HepG2 (cell line): ENCODE measurements at regions not wholly inside any gene's neighbourhood (a gene's known extent, or its start where the extent isn't known, plus 50 kb on each side); places are given as distances from the start of the nearest gene placed in this dataset.
A peak's percentile ranks its signal among the peaks of the same experiment; 100 is the strongest.

Experiments used
- ETV5 ChIP-seq: IDR thresholded peaks from 2 replicates; pipeline ENCODE4 v1.6.1; 2018; ENCODE audit warnings: missing biosample characterization, missing genetic modification reagents, inconsistent platforms, borderline replicate concordance
- JUN ChIP-seq: sonication (generic); formaldehyde crosslinking; IDR thresholded peaks from 2 replicates; pipeline ENCODE4 v1.4.0; 2020; ENCODE audit warnings: mild to moderate bottlenecking, missing genetic modification reagents
- KDM5B ChIP-seq: sonication (generic); formaldehyde crosslinking; IDR thresholded peaks from 2 replicates; pipeline ENCODE4 v1.4.0; 2020; ENCODE audit warnings: missing genetic modification reagents, mild to moderate bottlenecking, borderline replicate concordance
- POLR2AphosphoS5 ChIP-seq: IDR thresholded peaks from 2 replicates; pipeline ENCODE4 v1.6.1; 2012; ENCODE audit warnings: low read depth, low read length
- SMAD1 ChIP-seq: sonication (generic); formaldehyde crosslinking; IDR thresholded peaks from 2 replicates; pipeline ENCODE4 v1.4.0; 2020; ENCODE audit warnings: missing genetic modification reagents, low read depth, mild to moderate bottlenecking, borderline replicate concordance
- SMAD3 ChIP-seq: sonication (generic); formaldehyde crosslinking; IDR thresholded peaks from 2 replicates; pipeline ENCODE4 v1.4.0; 2020; ENCODE audit warnings: missing genetic modification reagents
- SMC3 ChIP-seq: IDR thresholded peaks from 2 replicates; pipeline ENCODE4 v1.6.1; 2011; ENCODE audit warnings: low read length, improper control_type of control experiment
- TRIM22 ChIP-seq: fragments of 450-650 bp; IDR thresholded peaks from 2 replicates; pipeline ENCODE4 v1.6.1; 2017
- ZIK1 ChIP-seq: sonication (generic); formaldehyde crosslinking; IDR thresholded peaks from 2 replicates; pipeline ENCODE4 v1.5.0; 2020; ENCODE audit warnings: mild to moderate bottlenecking, low read depth, missing genetic modification reagents, borderline replicate concordance
- ZMYM2 ChIP-seq: sonication (generic); formaldehyde crosslinking; IDR thresholded peaks from 2 replicates; pipeline ENCODE4 v1.8.0; 2022; ENCODE audit warnings: mild to moderate bottlenecking, missing genetic modification reagents
- ZNF121 ChIP-seq: sonication (generic); formaldehyde crosslinking; IDR thresholded peaks from 2 replicates; pipeline ENCODE4 v1.5.0; 2020; ENCODE audit warnings: mild to moderate bottlenecking, missing genetic modification reagents
- ZNF234 ChIP-seq: sonication (generic); formaldehyde crosslinking; conservative IDR thresholded peaks from 2 replicates; pipeline ENCODE4 v1.5.1; 2020; ENCODE audit warnings: mild to moderate bottlenecking, missing genetic modification reagents
- ZNF317 ChIP-seq: sonication (generic); formaldehyde crosslinking; IDR thresholded peaks from 2 replicates; pipeline ENCODE4 v1.5.0; 2020; ENCODE audit warnings: mild to moderate bottlenecking, missing genetic modification reagents
- ZNF414 ChIP-seq: sonication (generic); formaldehyde crosslinking; IDR thresholded peaks from 2 replicates; pipeline ENCODE4 v1.5.0; 2020; ENCODE audit warnings: missing genetic modification reagents
- ZNF496 ChIP-seq: sonication (generic); formaldehyde crosslinking; IDR thresholded peaks from 2 replicates; pipeline ENCODE4 v1.8.1; 2023; ENCODE audit warnings: mild to moderate bottlenecking, moderate library complexity, missing genetic modification reagents; ENCODE audit not compliant: insufficient replicate concordance
- ZNF547 ChIP-seq: sonication (generic); formaldehyde crosslinking; IDR thresholded peaks from 2 replicates; pipeline ENCODE4 v1.5.1; 2020; ENCODE audit warnings: mild to moderate bottlenecking, missing genetic modification reagents
- ZNF567 ChIP-seq: sonication (generic); formaldehyde crosslinking; IDR thresholded peaks from 2 replicates; pipeline ENCODE4 v1.8.1; 2023; ENCODE audit warnings: mild to moderate bottlenecking, missing genetic modification reagents, borderline replicate concordance
- TF ChIP-seq, protein P1 (sequence below): sonication (generic); formaldehyde crosslinking; IDR thresholded peaks from 2 replicates; pipeline ENCODE4 v1.5.0; 2020; ENCODE audit warnings: missing genetic modification reagents, mild to moderate bottlenecking, borderline replicate concordance
- TF ChIP-seq, protein P2 (sequence below): sonication (generic); formaldehyde crosslinking; IDR thresholded peaks from 2 replicates; pipeline ENCODE4 v1.8.0; 2022; ENCODE audit warnings: mild to moderate bottlenecking, missing genetic modification reagents; ENCODE audit not compliant: insufficient replicate concordance
- TF ChIP-seq, protein P3 (sequence below): sonication (generic); formaldehyde crosslinking; IDR thresholded peaks from 2 replicates; pipeline ENCODE4 v1.9.0; 2022; ENCODE audit warnings: low read depth, missing genetic modification reagents
- TF ChIP-seq, protein P4 (sequence below): sonication (generic); formaldehyde crosslinking; IDR thresholded peaks from 2 replicates; pipeline ENCODE4 v1.5.0; 2020; ENCODE audit warnings: missing genetic modification reagents

- TF ChIP-seq SMAD1: peak; percentile 87; the same call in 1 of the 2 replicates
- TF ChIP-seq KDM5B (CRISPR knock-in tag): peak; percentile 100
- 0 out of 2 replicates have a peak, but pooled peaks have one; percentile 61 for TF ChIP-seq SMAD3 (CRISPR knock-in tag)
- no peak; the same call in none of the 2 replicates for TF ChIP-seq JUN
- peak; percentile 62; the same call in 1 of the 2 replicates for TF ChIP-seq ZNF121
- TF ChIP-seq ZNF234 (CRISPR knock-in tag): 0 out of 2 replicates have a peak, but pooled peaks have one; percentile 80
- TF ChIP-seq, protein P1, sequence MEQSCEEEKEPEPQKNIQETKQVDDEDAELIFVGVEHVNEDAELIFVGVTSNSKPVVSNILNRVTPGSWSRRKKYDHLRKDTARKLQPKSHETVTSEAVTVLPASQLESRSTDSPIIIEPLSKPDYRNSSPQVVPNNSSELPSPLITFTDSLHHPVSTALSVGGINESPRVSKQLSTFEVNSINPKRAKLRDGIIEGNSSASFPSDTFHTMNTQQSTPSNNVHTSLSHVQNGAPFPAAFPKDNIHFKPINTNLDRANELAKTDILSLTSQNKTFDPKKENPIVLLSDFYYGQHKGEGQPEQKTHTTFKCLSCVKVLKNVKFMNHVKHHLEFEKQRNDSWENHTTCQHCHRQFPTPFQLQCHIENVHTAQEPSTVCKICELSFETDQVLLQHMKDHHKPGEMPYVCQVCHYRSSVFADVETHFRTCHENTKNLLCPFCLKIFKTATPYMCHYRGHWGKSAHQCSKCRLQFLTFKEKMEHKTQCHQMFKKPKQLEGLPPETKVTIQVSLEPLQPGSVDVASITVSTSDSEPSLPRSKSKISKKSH (CRISPR knock-in tag): peak; percentile 99
- TF ChIP-seq, protein P2, sequence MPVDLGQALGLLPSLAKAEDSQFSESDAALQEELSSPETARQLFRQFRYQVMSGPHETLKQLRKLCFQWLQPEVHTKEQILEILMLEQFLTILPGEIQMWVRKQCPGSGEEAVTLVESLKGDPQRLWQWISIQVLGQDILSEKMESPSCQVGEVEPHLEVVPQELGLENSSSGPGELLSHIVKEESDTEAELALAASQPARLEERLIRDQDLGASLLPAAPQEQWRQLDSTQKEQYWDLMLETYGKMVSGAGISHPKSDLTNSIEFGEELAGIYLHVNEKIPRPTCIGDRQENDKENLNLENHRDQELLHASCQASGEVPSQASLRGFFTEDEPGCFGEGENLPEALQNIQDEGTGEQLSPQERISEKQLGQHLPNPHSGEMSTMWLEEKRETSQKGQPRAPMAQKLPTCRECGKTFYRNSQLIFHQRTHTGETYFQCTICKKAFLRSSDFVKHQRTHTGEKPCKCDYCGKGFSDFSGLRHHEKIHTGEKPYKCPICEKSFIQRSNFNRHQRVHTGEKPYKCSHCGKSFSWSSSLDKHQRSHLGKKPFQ: peak; percentile 43
- peak; percentile 96 for TF ChIP-seq ZIK1 (CRISPR knock-in tag)
- no peak for TF ChIP-seq TRIM22
- TF ChIP-seq, protein P3, sequence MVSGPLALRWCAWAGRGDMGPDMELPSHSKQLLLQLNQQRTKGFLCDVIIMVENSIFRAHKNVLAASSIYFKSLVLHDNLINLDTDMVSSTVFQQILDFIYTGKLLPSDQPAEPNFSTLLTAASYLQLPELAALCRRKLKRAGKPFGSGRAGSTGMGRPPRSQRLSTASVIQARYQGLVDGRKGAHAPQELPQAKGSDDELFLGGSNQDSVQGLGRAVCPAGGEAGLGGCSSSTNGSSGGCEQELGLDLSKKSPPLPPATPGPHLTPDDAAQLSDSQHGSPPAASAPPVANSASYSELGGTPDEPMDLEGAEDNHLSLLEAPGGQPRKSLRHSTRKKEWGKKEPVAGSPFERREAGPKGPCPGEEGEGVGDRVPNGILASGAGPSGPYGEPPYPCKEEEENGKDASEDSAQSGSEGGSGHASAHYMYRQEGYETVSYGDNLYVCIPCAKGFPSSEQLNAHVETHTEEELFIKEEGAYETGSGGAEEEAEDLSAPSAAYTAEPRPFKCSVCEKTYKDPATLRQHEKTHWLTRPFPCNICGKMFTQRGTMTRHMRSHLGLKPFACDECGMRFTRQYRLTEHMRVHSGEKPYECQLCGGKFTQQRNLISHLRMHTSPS (CRISPR knock-in tag): no peak
- peak; percentile 95 for TF ChIP-seq ZMYM2 (CRISPR knock-in tag)
- TF ChIP-seq SMC3: peak; percentile 24; the same call in 1 of the 2 replicates
- TF ChIP-seq POLR2AphosphoS5: no peak
- TF ChIP-seq ZNF414 (CRISPR knock-in tag): peak; percentile 94
- no peak for TF ChIP-seq ZNF317 (CRISPR knock-in tag)
- peak; percentile 94 for TF ChIP-seq ZNF547 (CRISPR knock-in tag)
- peak; percentile 83 for TF ChIP-seq ETV5 (CRISPR knock-in tag)
- TF ChIP-seq, protein P4, sequence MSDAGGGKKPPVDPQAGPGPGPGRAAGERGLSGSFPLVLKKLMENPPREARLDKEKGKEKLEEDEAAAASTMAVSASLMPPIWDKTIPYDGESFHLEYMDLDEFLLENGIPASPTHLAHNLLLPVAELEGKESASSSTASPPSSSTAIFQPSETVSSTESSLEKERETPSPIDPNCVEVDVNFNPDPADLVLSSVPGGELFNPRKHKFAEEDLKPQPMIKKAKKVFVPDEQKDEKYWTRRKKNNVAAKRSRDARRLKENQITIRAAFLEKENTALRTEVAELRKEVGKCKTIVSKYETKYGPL (CRISPR knock-in tag): peak; percentile 84; the same call in 1 of the 2 replicates
- no peak; the same call in 1 of the 2 replicates for TF ChIP-seq ZNF567
- TF ChIP-seq ZNF496 (CRISPR knock-in tag): no peak
Measured at GRCh38 chr6:13873288-13874190, 51.2 kb upstream of the RNF182 start (continued).
